IMR-90 (cell line): ENCODE measurements at regions not wholly inside any gene's neighbourhood (a gene's known extent, or its start where the extent isn't known, plus 50 kb on each side); places are given as distances from the start of the nearest gene placed in this dataset.

ENCODE experiments used
- ATAC-seq: fragments of 200-7000 bp; cut with Tn5 transposase; 2 replicates; pipeline ENCODE4 v1.9.1; 2020; ENCODE audit warnings: low read depth, mild to moderate bottlenecking, moderate library complexity
- BruUV-seq: library from RNA; stranded (reverse); fragments of 400-500 nt; replicated peaks from 2 replicates; lab custom pipeline; 2021; lab: Mats Ljungman, UMichigan
- CTCF ChIA-PET: fragments of 300-600 bp; formaldehyde crosslinking; extraction: SDS; loops from one replicate; lab custom pipeline; 2021; ENCODE audit warnings: antibody characterized with exemption; lab: Yijun Ruan, JAX
- POLR2A ChIA-PET: fragments of 300-600 bp; sonication (Branson Sonifier 250); formaldehyde crosslinking; loops from one replicate; lab custom pipeline; 2022; ENCODE audit warnings: antibody characterized with exemption; ENCODE audit not compliant: unreplicated experiment; lab: Charles Lee
- DNase-seq: peaks from one replicate; pipeline ENCODE4 v3.0.0; 2013
- H2AFZ ChIP-seq: replicated peaks from 2 replicates; pipeline ENCODE3; 2013; ENCODE audit warnings: low read length, mild to moderate bottlenecking; ENCODE audit not compliant: poor library complexity
- H2AK5ac ChIP-seq: 2 replicates; pipeline ENCODE4 v1.6.1; 2013; ENCODE audit warnings: low read depth, low read length, inconsistent platforms
- H2AK9ac ChIP-seq: replicated peaks from 2 replicates; pipeline ENCODE3; 2013; ENCODE audit warnings: mild to moderate bottlenecking, low read depth, low read length, moderate library complexity; ENCODE audit not compliant: poor library complexity
- H2BK120ac ChIP-seq: 2 replicates; pipeline ENCODE4 v1.6.1; 2013; ENCODE audit warnings: low read depth, low read length, inconsistent platforms
- H2BK15ac ChIP-seq: 3 replicates; pipeline ENCODE4 v1.6.1; 2013; ENCODE audit warnings: low read depth, low read length, inconsistent platforms
- H2BK20ac ChIP-seq: 2 replicates; pipeline ENCODE4 v1.6.1; 2013; ENCODE audit warnings: low read depth, mild to moderate bottlenecking, inconsistent platforms, low read length, moderate library complexity
- H2BK5ac ChIP-seq: 2 replicates; pipeline ENCODE4 v1.6.1; 2013; ENCODE audit warnings: mild to moderate bottlenecking, low read depth, low read length, inconsistent platforms; ENCODE audit not compliant: poor library complexity, severe bottlenecking
- H3K14ac ChIP-seq: replicated peaks from 2 replicates; pipeline ENCODE4 v1.6.1; 2013; ENCODE audit warnings: low read depth, low read length, inconsistent platforms
- H3K18ac ChIP-seq: 2 replicates; pipeline ENCODE4 v1.6.1; 2013; ENCODE audit warnings: low read depth, low read length, control low read depth
- H3K23ac ChIP-seq: 2 replicates; pipeline ENCODE4 v1.6.1; 2013; ENCODE audit warnings: low read depth, low read length, inconsistent platforms
- H3K27ac ChIP-seq: 2 replicates; pipeline ENCODE4 v1.5.1; 2013; ENCODE audit warnings: mild to moderate bottlenecking, control low read depth, low read length; ENCODE audit not compliant: insufficient read depth
- H3K27me3 ChIP-seq: 2 replicates; pipeline ENCODE4 v1.6.1; 2013; ENCODE audit warnings: low read length; ENCODE audit not compliant: control insufficient read depth, insufficient read depth
- H3K36me3 ChIP-seq: 2 replicates; pipeline ENCODE4 v1.6.1; 2013; ENCODE audit warnings: low read length, mixed read lengths; ENCODE audit not compliant: control insufficient read depth, insufficient read depth
- H3K4ac ChIP-seq: 2 replicates; pipeline ENCODE4 v1.6.1; 2013; ENCODE audit warnings: low read depth, low read length, inconsistent platforms
- H3K4me1 ChIP-seq: 2 replicates; pipeline ENCODE4 v1.6.1; 2013; ENCODE audit warnings: low read length, mixed read lengths; ENCODE audit not compliant: control insufficient read depth, insufficient read depth
- H3K4me2 ChIP-seq: 2 replicates; pipeline ENCODE4 v1.6.1; 2013; ENCODE audit warnings: low read depth, mild to moderate bottlenecking, control low read depth, low read length, moderate library complexity
- H3K4me3 ChIP-seq: 2 replicates; pipeline ENCODE4 v1.5.1; 2013; ENCODE audit warnings: low read depth, mild to moderate bottlenecking, control low read depth, low read length, moderate library complexity; ENCODE audit not compliant: insufficient read depth
- H3K56ac ChIP-seq: 2 replicates; pipeline ENCODE4 v1.6.1; 2013; ENCODE audit warnings: low read length, inconsistent platforms; ENCODE audit not compliant: insufficient read depth; ENCODE audit errors: extremely low read depth
- H3K79me1 ChIP-seq, 2 experiments: 2 replicates each; pipeline ENCODE4 v1.6.1; 2013; ENCODE audit warnings: low read length in 2 of 2, inconsistent platforms in 1 of 2, low read depth in 1 of 2
- H3K9ac ChIP-seq: 2 replicates; pipeline ENCODE4 v1.6.1; 2013; ENCODE audit warnings: low read depth, low read length, control low read depth
- H3K9me1 ChIP-seq: 2 replicates; pipeline ENCODE4 v1.6.1; 2013; ENCODE audit warnings: low read length, inconsistent platforms; ENCODE audit not compliant: insufficient read depth
- H3K9me3 ChIP-seq: 2 replicates; pipeline ENCODE4 v1.6.1; 2013; ENCODE audit warnings: low read length; ENCODE audit not compliant: control insufficient read depth, insufficient read depth
- H4K20me1 ChIP-seq: 2 replicates; pipeline ENCODE4 v1.6.1; 2013; ENCODE audit warnings: low read length, inconsistent platforms; ENCODE audit not compliant: insufficient read depth
- H4K5ac ChIP-seq: 2 replicates; pipeline ENCODE4 v1.6.1; 2013; ENCODE audit warnings: mild to moderate bottlenecking, low read depth, low read length, control low read depth
- H4K8ac ChIP-seq, 2 experiments: 2 replicates each; pipeline ENCODE4 v1.6.1; 2013; ENCODE audit warnings: low read depth in 2 of 2, low read length in 2 of 2, control low read depth in 1 of 2, inconsistent platforms in 1 of 2
- H4K91ac ChIP-seq: 2 replicates; pipeline ENCODE4 v1.6.1; 2013; ENCODE audit warnings: low read depth, low read length, inconsistent platforms; ENCODE audit not compliant: insufficient read depth
- CEBPB ChIP-seq: IDR thresholded peaks from 2 replicates; pipeline ENCODE4 v1.6.1; 2012; ENCODE audit warnings: low read depth, low read length, improper control_type of control experiment
- CHD1 ChIP-seq: IDR thresholded peaks from 2 replicates; pipeline ENCODE4 v1.6.1; 2012; ENCODE audit warnings: low read depth, low read length, improper control_type of control experiment
- CTCF ChIP-seq: conservative IDR thresholded peaks from 2 replicates; pipeline ENCODE4 v1.5.1; 2012; ENCODE audit warnings: mild to moderate bottlenecking, low read depth, low read length, improper control_type of control experiment
- ELK1 ChIP-seq: fragments of 150-350 bp; IDR thresholded peaks from 2 replicates; pipeline ENCODE4 v1.6.1; 2016; ENCODE audit warnings: low read depth, mild to moderate bottlenecking, low read length, moderate library complexity, borderline replicate concordance
- FOS ChIP-seq: fragments of 150-350 bp; IDR thresholded peaks from 2 replicates; pipeline ENCODE4 v1.6.1; 2016; ENCODE audit warnings: low read depth, low read length
- MAFK ChIP-seq: IDR thresholded peaks from 2 replicates; pipeline ENCODE4 v1.6.1; 2012; ENCODE audit warnings: low read depth, low read length, improper control_type of control experiment
- MXI1 ChIP-seq: IDR thresholded peaks from 2 replicates; pipeline ENCODE4 v1.6.1; 2012; ENCODE audit warnings: low read depth, mild to moderate bottlenecking, low read length, moderate library complexity, borderline replicate concordance
- POLR2A ChIP-seq: IDR thresholded peaks from 2 replicates; pipeline ENCODE4 v1.6.1; 2012; ENCODE audit warnings: mild to moderate bottlenecking, low read depth, low read length
- RAD21 ChIP-seq: IDR thresholded peaks from 2 replicates; pipeline ENCODE4 v1.6.1; 2012; ENCODE audit warnings: low read length, improper control_type of control experiment
- RCOR1 ChIP-seq: IDR thresholded peaks from 2 replicates; pipeline ENCODE4 v1.6.1; 2012; ENCODE audit warnings: mild to moderate bottlenecking, low read length, improper control_type of control experiment; ENCODE audit not compliant: insufficient replicate concordance
- USF2 ChIP-seq: fragments of 150-350 bp; IDR thresholded peaks from 2 replicates; pipeline ENCODE4 v1.6.1; 2017; ENCODE audit warnings: mild to moderate bottlenecking, antibody characterized with exemption, low read length, low read depth
- WGBS, 2 experiments: methylation state at CpG; one replicate each; pipeline versions ENCODE4 v1.1.5 to v1.1.7; 2013; ENCODE audit warnings: missing lambda C conversion rate in 2 of 2; ENCODE audit not compliant: insufficient read length in 1 of 2; ENCODE audit errors: extremely low coverage in 2 of 2; 5-methylcytosine and 5-hydroxymethylcytosine counted together
- dilution Hi-C: fragments of 300-500 bp; cut with HindIII; formaldehyde crosslinking; loops from one replicate; pipeline ENCODE4 v1.14.3; 2018; ENCODE audit warnings: low sequenced_read_pairs; ENCODE audit not compliant: unreplicated experiment
- in situ Hi-C: fragments of 300-500 bp; cut with MboI; formaldehyde crosslinking; loops from 3 replicates; pipeline ENCODE4 v1.14.3; 2019; ENCODE audit warnings: low sequenced_read_pairs, inconsistent platforms, mixed read lengths
- intact Hi-C: fragments of 100-400 bp; cut with micrococcal nuclease; formaldehyde crosslinking; loops from 2 replicates; pipeline ENCODE4 v1.10.0; 2022

GRCh38 chr15:85973584-85974347 lies 105.9 kb upstream of the AGBL1 start:
- no peak overlapping the region for H3K14ac ChIP-seq
- H3K9me1 ChIP-seq = no peaks in the 10 kb centered on the region
- H3K18ac ChIP-seq = no peak overlapping the region
- ChIA-PET POLR2A (no interaction called here), CTCF (no interaction called here)
- dilution Hi-C loops (no loop called here), intact Hi-C loops (no loop called here), in situ Hi-C loops (no loop called here)
- no peaks in the 10 kb centered on the region for H3K4me1 ChIP-seq
- H3K27ac ChIP-seq = no peak overlapping the region
- H3K23ac ChIP-seq = no peak overlapping the region
- H3K4me3 ChIP-seq = no peak overlapping the region
- no peak overlapping the region for H2AFZ ChIP-seq
- H3K9ac ChIP-seq = no peak overlapping the region
- no peak overlapping the region for H2AK5ac ChIP-seq
- BruUV-seq = no TSS peak
- WGBS, 2 experiments = 27% methylated on average over 4 of the region's 8 CpGs; no CpG with 5 or more reads in 1 of the 2 experiments
- H3K4ac ChIP-seq = no peak overlapping the region
- H3K9me3 ChIP-seq = peaks cover 11% of the 10 kb centered on the region; the same call in 1 of the 2 replicates
- DNase-seq (no peak), ATAC-seq (no peak)
- no peak overlapping the region for H2BK15ac ChIP-seq
- H3K56ac ChIP-seq = no peak overlapping the region
- H4K20me1 ChIP-seq = no peaks in the 10 kb centered on the region
- no peak overlapping the region for H2BK5ac ChIP-seq
- no peaks in the 10 kb centered on the region for H3K79me1 ChIP-seq
- no peak overlapping the region for H2BK20ac ChIP-seq
- no peaks in the 10 kb centered on the region for H3K36me3 ChIP-seq
- no peak overlapping the region for H4K5ac ChIP-seq
- no peak overlapping the region for H3K4me2 ChIP-seq
- no peak for TF ChIP-seq CTCF
- TF ChIP-seq MAFK = no peak
- no peak for TF ChIP-seq CEBPB
- TF ChIP-seq MXI1 = no peak
- no peak for TF ChIP-seq USF2
- no peak for TF ChIP-seq POLR2A
- no peak for TF ChIP-seq RCOR1
- TF ChIP-seq ELK1 = no peak
- no peak for TF ChIP-seq CHD1
- TF ChIP-seq RAD21 = no peak
- TF ChIP-seq FOS = no peak
- no peak overlapping the region for H2BK120ac ChIP-seq
- no peak overlapping the region for H4K8ac ChIP-seq
- no peak overlapping the region for H4K91ac ChIP-seq
- no peak overlapping the region for H2AK9ac ChIP-seq
- no peaks in the 10 kb centered on the region for H3K27me3 ChIP-seq
